ENCODE measurements at regions not wholly inside any gene's neighbourhood (a gene's known extent, or its start where the extent isn't known, plus 50 kb on each side); places are given as distances from the start of the nearest gene placed in this dataset.

DNA sequence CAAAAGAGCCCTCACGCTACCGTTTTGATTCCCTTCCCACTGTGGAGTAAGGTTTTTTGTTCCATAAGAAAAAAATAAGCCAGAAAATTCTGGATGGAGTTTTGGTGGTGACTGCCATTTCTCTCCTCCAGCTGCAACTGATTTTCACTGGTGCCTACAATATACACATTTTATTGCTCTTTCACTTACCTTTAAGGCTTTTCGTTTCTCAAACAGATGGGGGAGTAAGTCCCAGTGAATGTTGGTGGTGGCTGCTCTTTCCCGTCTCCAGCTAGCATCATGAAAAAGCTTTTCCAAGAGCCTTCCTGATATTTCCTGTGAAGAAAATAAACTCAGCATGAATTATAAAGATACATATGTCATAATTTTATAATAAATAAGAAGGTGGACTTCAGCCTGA is 932.5 kb upstream of the PIK3C3 start:
- intact Hi-C loops (cut with DNase I) = no loop called here
- WGBS, 4 donors = 46 to 63% (median 56%) methylated on average over 4 of the region's 4 CpGs
- Histone ChIP-seq H3K27ac (no peak overlapping the region), H3K9me3 (peaks cover 0 to 15% (median 3%) of the 10 kb centered on the region in 12 donors), H3K27me3 (no peaks in the 10 kb centered on the region), H3K36me3 (no peaks in the 10 kb centered on the region), H3K4me3 (no peak overlapping the region), H3K4me1 (no peaks in the 10 kb centered on the region)
- TF ChIP-seq POLR2A (IDR thresholded peaks at IDR 0.05) (no peak), CTCF (IDR thresholded peaks at IDR 0.05) (no peak)
- ATAC-seq (no peak), DNase-seq (no peak)

- Histone ChIP-seq H3K27me3 (no peaks in the 10 kb centered on the region), H3K36me3 (no peaks in the 10 kb centered on the region), H3K27ac (no peak overlapping the region), H3K4me1 (no peaks in the 10 kb centered on the region), H3K4me3 (no peak overlapping the region), H3K9me3 (peaks cover 0 to 15% (median 4%) of the 10 kb centered on the region in 12 donors)
- ATAC-seq (no peak), DNase-seq (no peak)
- TF ChIP-seq POLR2A (IDR thresholded peaks at IDR 0.05) (no peak), CTCF (IDR thresholded peaks at IDR 0.05) (no peak)
- intact Hi-C loops (cut with DNase I) = no loop called here
- WGBS, 4 donors = 70 to 86% (median 78%) methylated on average over 3 of the region's 3 CpGs
Observed at GRCh38 chr18:41021089-41021488, 933.9 kb upstream of the PIK3C3 start.

GRCh38 chr18:41012194-41012593 is 942.8 kb upstream of the PIK3C3 start:
- ATAC-seq = no peak
- TF ChIP-seq CTCF (IDR thresholded peaks at IDR 0.05) (no peak), POLR2A (IDR thresholded peaks at IDR 0.05) (no peak)
- Histone ChIP-seq H3K36me3 (no peaks in the 10 kb centered on the region), H3K27ac (no peak overlapping the region), H3K27me3 (no peaks in the 10 kb centered on the region), H3K4me1 (no peaks in the 10 kb centered on the region), H3K4me3 (no peak overlapping the region), H3K9me3 (peaks cover 0 to 12% (median 0%) of the 10 kb centered on the region in 12 donors)
- 90 to 98% (median 91%) methylated on average over 1 of the region's 1 CpG for WGBS, 4 donors
- no peak for DNase-seq
- intact Hi-C loops (cut with DNase I) = no loop called here

DNA sequence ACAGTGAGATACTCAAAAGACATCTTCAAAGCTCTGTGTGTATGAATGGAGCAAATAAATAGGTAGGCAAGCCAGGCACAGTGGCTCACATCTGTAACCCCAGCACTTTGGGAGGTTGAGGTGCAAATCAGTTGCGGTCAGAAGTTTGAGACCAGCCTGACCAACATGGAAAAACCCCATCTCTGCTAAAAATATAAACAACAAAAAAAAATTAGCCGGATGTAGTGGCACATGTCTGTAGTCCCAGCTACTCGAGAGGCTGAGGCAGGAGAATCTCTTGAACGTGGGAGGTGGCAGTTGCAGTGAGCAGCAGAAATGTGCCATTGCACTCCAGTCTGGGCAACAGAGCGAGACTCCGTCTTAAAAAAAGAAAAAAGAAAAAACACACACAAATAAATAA is 945.1 kb upstream of the PIK3C3 start:
- Histone ChIP-seq H3K4me3 (no peak overlapping the region), H3K9me3 (peaks cover 0 to 4% (median 0%) of the 10 kb centered on the region in 12 donors), H3K27me3 (no peaks in the 10 kb centered on the region), H3K4me1 (no peaks in the 10 kb centered on the region), H3K27ac (no peak overlapping the region), H3K36me3 (no peaks in the 10 kb centered on the region)
- TF ChIP-seq CTCF (IDR thresholded peaks at IDR 0.05) (no peak), POLR2A (IDR thresholded peaks at IDR 0.05) (no peak)
- intact Hi-C loops (cut with DNase I) = no loop called here
- no peak for DNase-seq
- 85 to 93% (median 90%) methylated on average over 6 of the region's 6 CpGs for WGBS, 4 donors
- ATAC-seq = no peak
